Mucosa of descending colon (tissue), 3 donors: ENCODE measurements at regions not wholly inside any gene's neighbourhood (a gene's known extent, or its start where the extent isn't known, plus 50 kb on each side); places are given as distances from the start of the nearest gene placed in this dataset.

Experiments used
- ATAC-seq: fragments of 200-7000 bp; cut with Tn5 transposase; one replicate; pipeline ENCODE4 v1.9.1; 2020; ENCODE audit warnings: mild to moderate bottlenecking, moderate library complexity
- DNase-seq, 3 donors: peaks; one replicate each; pipeline ENCODE4 v3.0.0-alpha.2; 2020
- H3K36me3 ChIP-seq: fragments of 200-600 bp; one replicate; pipeline ENCODE4 v1.8.0; 2021; ENCODE audit warnings: low read depth, mild to moderate bottlenecking
- H3K4me1 ChIP-seq: fragments of 200-600 bp; one replicate; pipeline ENCODE4 v1.8.0; 2021; ENCODE audit warnings: low read depth, mild to moderate bottlenecking
- H3K4me3 ChIP-seq: fragments of 200-600 bp; one replicate; pipeline ENCODE4 v1.8.0; 2021; ENCODE audit warnings: mild to moderate bottlenecking
- H3K9me3 ChIP-seq: fragments of 200-600 bp; one replicate; pipeline ENCODE4 v1.8.0; 2021; ENCODE audit warnings: mild to moderate bottlenecking
- CTCF ChIP-seq: fragments of 200-600 bp; IDR thresholded peaks from one replicate; pipeline ENCODE4 v1.8.0; 2022; ENCODE audit warnings: antibody characterized with exemption, mild to moderate bottlenecking
- intact Hi-C, 2 donors: fragments of 100-400 bp; cut with DNase I in 1 of 2; cut with micrococcal nuclease in 1 of 2; formaldehyde crosslinking; loops; one replicate each; pipeline versions ENCODE4 v1.11.0 to v1.11.1; 2022; cut with DNase I, micrococcal nuclease
- donor health status: DM: no; HTN: no; CAD: no; lungs with moderate emphysema.
- donor health status: DM: no; HTN: no; CAD: no.
- donor health status: DM: no; HTN: yes; CAD: no.

- H3K4me1 ChIP-seq: no peaks in the 10 kb centered on the region
- H3K4me3 ChIP-seq: no peak overlapping the region
- DNase-seq: no peak
- ATAC-seq: no peak
- intact Hi-C loops: no loop called here
- H3K36me3 ChIP-seq: no peaks in the 10 kb centered on the region
- no peak for TF ChIP-seq CTCF
- H3K9me3 ChIP-seq: no peaks in the 10 kb centered on the region
These were observed 199.8 kb downstream of the JCAD start for GRCh38 chr10:29859521-29860130.

GRCh38 chr10:29858702-29859267 lies 200.6 kb downstream of the JCAD start:
- intact Hi-C loops: no loop called here
- no peaks in the 10 kb centered on the region for H3K4me1 ChIP-seq
- H3K36me3 ChIP-seq: no peaks in the 10 kb centered on the region
- no peak overlapping the region for H3K4me3 ChIP-seq
- DNase-seq: no peak
- H3K9me3 ChIP-seq: no peaks in the 10 kb centered on the region
- TF ChIP-seq CTCF: no peak
- ATAC-seq: no peak

- peak; percentile 52 for TF ChIP-seq CTCF
- ATAC-seq (peak; percentile 77), DNase-seq (peak in 2 of 3 donors; percentile 69 to 72)
- no peaks in the 10 kb centered on the region for H3K9me3 ChIP-seq
- intact Hi-C loops: no loop called here
- H3K36me3 ChIP-seq: no peaks in the 10 kb centered on the region
- H3K4me3 ChIP-seq: no peak overlapping the region
- no peaks in the 10 kb centered on the region for H3K4me1 ChIP-seq
These were observed 201.3 kb downstream of the JCAD start for GRCh38 chr10:29857843-29858701.

GRCh38 chr10:29856295-29856694 lies 203.1 kb downstream of the JCAD start:
- H3K36me3 ChIP-seq: no peaks in the 10 kb centered on the region
- no peaks in the 10 kb centered on the region for H3K9me3 ChIP-seq
- DNase-seq (no peak), ATAC-seq (no peak)
- no peaks in the 10 kb centered on the region for H3K4me1 ChIP-seq
- TF ChIP-seq CTCF: no peak
- H3K4me3 ChIP-seq: no peak overlapping the region
- intact Hi-C loops: no loop called here

- H3K4me1 ChIP-seq: no peaks in the 10 kb centered on the region
- no peaks in the 10 kb centered on the region for H3K9me3 ChIP-seq
- no peak for ATAC-seq
- no peaks in the 10 kb centered on the region for H3K36me3 ChIP-seq
- DNase-seq: no peak
- intact Hi-C loops: no loop called here
- TF ChIP-seq CTCF: no peak
- no peak overlapping the region for H3K4me3 ChIP-seq
These were observed 205.5 kb downstream of the JCAD start for GRCh38 chr10:29853913-29854312.
